ENCODE measurements at regions not wholly inside any gene's neighbourhood (a gene's known extent, or its start where the extent isn't known, plus 50 kb on each side); places are given as distances from the start of the nearest gene placed in this dataset.

- TF ChIP-seq CTCF (IDR thresholded peaks at IDR 0.05) (no peak), POLR2A (IDR thresholded peaks at IDR 0.05) (no peak)
These were observed 133.4 kb downstream of the PTGER3 start for GRCh38 chr1:70914224-70914623.
